ENCODE measurements at regions not wholly inside any gene's neighbourhood (a gene's known extent, or its start where the extent isn't known, plus 50 kb on each side); places are given as distances from the start of the nearest gene placed in this dataset.

- Histone ChIP-seq H3K4me2 (ENCODE audit: low read length) (no peak overlapping the region), H3K14ac (ENCODE audit: low read length) (no peak overlapping the region)
- WGBS (ENCODE audit: extremely low coverage, insufficient coverage, insufficient read length) = no CpG with 5 or more reads among the region's 3 CpGs
Measured at GRCh38 chr3:31431321-31431720, 101.4 kb upstream of the STT3B start.

GRCh38 chr3:31432897-31433678 is 99.6 kb upstream of the STT3B start:
- H3K27ac ChIP-seq (ENCODE audit: low read depth, low read length) = no peak overlapping the region
- H3K23ac ChIP-seq (ENCODE audit: low read length) = no peak overlapping the region
- WGBS (ENCODE audit: extremely low coverage, insufficient coverage, insufficient read length) = no CpG with 5 or more reads among the region's 7 CpGs
- peaks cover 0 to 3% of the 10 kb centered on the region in 2 experiments for H3K4me1 ChIP-seq (ENCODE audit: control insufficient read depth in 1 of 2, insufficient read depth in 2 of 2, low read length in 2 of 2)
- H3K18ac ChIP-seq (ENCODE audit: low read length) = no peak overlapping the region
- H3K4ac ChIP-seq (ENCODE audit: low read depth, low read length) = no peak overlapping the region
- no peak overlapping the region for H3K9ac ChIP-seq (ENCODE audit: low read length)
- no peaks in the 10 kb centered on the region for H3K27me3 ChIP-seq (ENCODE audit: insufficient read depth, low read length)
- no peak overlapping the region for H4K8ac ChIP-seq (ENCODE audit: low read depth, low read length)
- no peaks in the 10 kb centered on the region for H3K9me3 ChIP-seq (ENCODE audit: insufficient read depth, low read depth, low read length)
- H3K4me3 ChIP-seq (ENCODE audit: low read depth, low read length) = no peak overlapping the region
- DNase-seq = no peak
- H3K36me3 ChIP-seq (ENCODE audit: control insufficient read depth in 1 of 2, insufficient read depth in 2 of 2, low read length in 2 of 2) = no peaks in the 10 kb centered on the region
- H2AFZ ChIP-seq (ENCODE audit: insufficient read depth, low read length, poor library complexity) = no peak overlapping the region
- no peak overlapping the region for H4K91ac ChIP-seq (ENCODE audit: low read depth, low read length)
- H3K4me2 ChIP-seq (ENCODE audit: low read length) = no peak overlapping the region
- no peak overlapping the region for H3K14ac ChIP-seq (ENCODE audit: low read length)
- H2AK5ac ChIP-seq (ENCODE audit: low read length) = no peak overlapping the region
- H3K79me1 ChIP-seq (ENCODE audit: low read length) = no peaks in the 10 kb centered on the region
- H3K79me2 ChIP-seq (ENCODE audit: control insufficient read depth, insufficient read depth, low read length, poor library complexity) = no peaks in the 10 kb centered on the region
- H4K12ac ChIP-seq (ENCODE audit: low read depth, low read length) = no peak overlapping the region
- no peak overlapping the region for H2BK120ac ChIP-seq (ENCODE audit: insufficient read depth, low read length, poor library complexity)
- H2BK5ac ChIP-seq (ENCODE audit: low read depth, low read length, poor library complexity) = no peak overlapping the region
- no peak overlapping the region for H2BK12ac ChIP-seq (ENCODE audit: low read length)

More at GRCh38 chr3:31431321-31431720, 101.4 kb upstream of the STT3B start:
- Histone ChIP-seq H2BK5ac (ENCODE audit: low read depth, low read length, poor library complexity) (no peak overlapping the region), H3K79me2 (ENCODE audit: control insufficient read depth, insufficient read depth, low read length, poor library complexity) (no peaks in the 10 kb centered on the region), H3K9ac (ENCODE audit: low read length) (no peak overlapping the region), H2AK5ac (ENCODE audit: low read length) (no peak overlapping the region), H3K27me3 (ENCODE audit: insufficient read depth, low read length) (no peaks in the 10 kb centered on the region), H2BK120ac (ENCODE audit: insufficient read depth, low read length, poor library complexity) (no peak overlapping the region), H2AFZ (ENCODE audit: insufficient read depth, low read length, poor library complexity) (no peak overlapping the region), H3K9me3 (ENCODE audit: insufficient read depth, low read depth, low read length) (no peaks in the 10 kb centered on the region), H4K8ac (ENCODE audit: low read depth, low read length) (no peak overlapping the region), H2BK12ac (ENCODE audit: low read length) (no peak overlapping the region), H3K4me1 (ENCODE audit: control insufficient read depth in 1 of 2, insufficient read depth in 2 of 2, low read length in 2 of 2) (peaks cover 0 to 3% of the 10 kb centered on the region in 2 experiments), H3K4ac (ENCODE audit: low read depth, low read length) (no peak overlapping the region), H4K91ac (ENCODE audit: low read depth, low read length) (no peak overlapping the region), H3K27ac (ENCODE audit: low read depth, low read length) (no peak overlapping the region), H3K18ac (ENCODE audit: low read length) (no peak overlapping the region), H3K23ac (ENCODE audit: low read length) (no peak overlapping the region), H4K12ac (ENCODE audit: low read depth, low read length) (no peak overlapping the region), H3K36me3 (ENCODE audit: control insufficient read depth in 1 of 2, insufficient read depth in 2 of 2, low read length in 2 of 2) (no peaks in the 10 kb centered on the region), H3K4me3 (ENCODE audit: low read depth, low read length) (no peak overlapping the region), H3K79me1 (ENCODE audit: low read length) (no peaks in the 10 kb centered on the region)
- no peak for DNase-seq

GRCh38 chr3:31433679-31433992 is 99.1 kb upstream of the STT3B start:
- H3K27me3 ChIP-seq (ENCODE audit: insufficient read depth, low read length) = no peaks in the 10 kb centered on the region
- no peaks in the 10 kb centered on the region for H3K36me3 ChIP-seq (ENCODE audit: control insufficient read depth in 1 of 2, insufficient read depth in 2 of 2, low read length in 2 of 2)
- no peak overlapping the region for H3K14ac ChIP-seq (ENCODE audit: low read length)
- H3K18ac ChIP-seq (ENCODE audit: low read length) = no peak overlapping the region
- H3K27ac ChIP-seq (ENCODE audit: low read depth, low read length) = no peak overlapping the region
- no peak overlapping the region for H4K91ac ChIP-seq (ENCODE audit: low read depth, low read length)
- no peak overlapping the region for H4K8ac ChIP-seq (ENCODE audit: low read depth, low read length)
- H3K9me3 ChIP-seq (ENCODE audit: insufficient read depth, low read depth, low read length) = no peaks in the 10 kb centered on the region
- H3K9ac ChIP-seq (ENCODE audit: low read length) = no peak overlapping the region
- no peak for DNase-seq
- H3K4me2 ChIP-seq (ENCODE audit: low read length) = no peak overlapping the region
- H3K79me2 ChIP-seq (ENCODE audit: control insufficient read depth, insufficient read depth, low read length, poor library complexity) = no peaks in the 10 kb centered on the region
- H4K12ac ChIP-seq (ENCODE audit: low read depth, low read length) = no peak overlapping the region
- peaks cover 0 to 3% of the 10 kb centered on the region in 2 experiments for H3K4me1 ChIP-seq (ENCODE audit: control insufficient read depth in 1 of 2, insufficient read depth in 2 of 2, low read length in 2 of 2)
- no peak overlapping the region for H3K4ac ChIP-seq (ENCODE audit: low read depth, low read length)
- no peak overlapping the region for H3K23ac ChIP-seq (ENCODE audit: low read length)
- H2AFZ ChIP-seq (ENCODE audit: insufficient read depth, low read length, poor library complexity) = no peak overlapping the region
- H3K4me3 ChIP-seq (ENCODE audit: low read depth, low read length) = no peak overlapping the region
- H2AK5ac ChIP-seq (ENCODE audit: low read length) = no peak overlapping the region
- H3K79me1 ChIP-seq (ENCODE audit: low read length) = no peaks in the 10 kb centered on the region
- H2BK120ac ChIP-seq (ENCODE audit: insufficient read depth, low read length, poor library complexity) = no peak overlapping the region
- no peak overlapping the region for H2BK5ac ChIP-seq (ENCODE audit: low read depth, low read length, poor library complexity)
- H2BK12ac ChIP-seq (ENCODE audit: low read length) = no peak overlapping the region

- Histone ChIP-seq H3K18ac (ENCODE audit: low read length) (no peak overlapping the region), H3K9ac (ENCODE audit: low read length) (no peak overlapping the region), H3K23ac (ENCODE audit: low read length) (no peak overlapping the region), H4K91ac (ENCODE audit: low read depth, low read length) (no peak overlapping the region), H4K8ac (ENCODE audit: low read depth, low read length) (no peak overlapping the region), H2BK120ac (ENCODE audit: insufficient read depth, low read length, poor library complexity) (no peak overlapping the region), H2BK5ac (ENCODE audit: low read depth, low read length, poor library complexity) (no peak overlapping the region), H2AFZ (ENCODE audit: insufficient read depth, low read length, poor library complexity) (no peak overlapping the region), H3K4me1 (ENCODE audit: control insufficient read depth in 1 of 2, insufficient read depth in 2 of 2, low read length in 2 of 2) (peaks cover 0 to 3% of the 10 kb centered on the region in 2 experiments), H3K9me3 (ENCODE audit: insufficient read depth, low read depth, low read length) (no peaks in the 10 kb centered on the region), H3K27ac (ENCODE audit: low read depth, low read length) (no peak overlapping the region), H4K12ac (ENCODE audit: low read depth, low read length) (no peak overlapping the region), H3K79me2 (ENCODE audit: control insufficient read depth, insufficient read depth, low read length, poor library complexity) (no peaks in the 10 kb centered on the region), H3K27me3 (ENCODE audit: insufficient read depth, low read length) (no peaks in the 10 kb centered on the region), H3K14ac (ENCODE audit: low read length) (no peak overlapping the region), H2AK5ac (ENCODE audit: low read length) (no peak overlapping the region), H3K4me3 (ENCODE audit: low read depth, low read length) (no peak overlapping the region), H3K36me3 (ENCODE audit: control insufficient read depth in 1 of 2, insufficient read depth in 2 of 2, low read length in 2 of 2) (no peaks in the 10 kb centered on the region), H3K4ac (ENCODE audit: low read depth, low read length) (no peak overlapping the region), H3K79me1 (ENCODE audit: low read length) (no peaks in the 10 kb centered on the region), H3K4me2 (ENCODE audit: low read length) (no peak overlapping the region), H2BK12ac (ENCODE audit: low read length) (no peak overlapping the region)
- DNase-seq = no peak
- no CpG with 5 or more reads among the region's 1 CpG for WGBS (ENCODE audit: extremely low coverage, insufficient coverage, insufficient read length)
Measured at GRCh38 chr3:31434819-31435218, 97.9 kb upstream of the STT3B start.

Measured in trophoblast cell (in vitro differentiated cells and primary cell).